Fibroblast of skin of back (primary cell): ENCODE measurements at regions not wholly inside any gene's neighbourhood (a gene's known extent, or its start where the extent isn't known, plus 50 kb on each side); places are given as distances from the start of the nearest gene placed in this dataset.
"Not testable (repeated sequence)": the region's sequence is repeated elsewhere in the genome, so short reads cannot be mapped to it uniquely, and the experiment has no call there.

Experiments used
- DNase-seq: peaks from one replicate; pipeline ENCODE4 v3.0.0-alpha.2; 2013

DNA sequence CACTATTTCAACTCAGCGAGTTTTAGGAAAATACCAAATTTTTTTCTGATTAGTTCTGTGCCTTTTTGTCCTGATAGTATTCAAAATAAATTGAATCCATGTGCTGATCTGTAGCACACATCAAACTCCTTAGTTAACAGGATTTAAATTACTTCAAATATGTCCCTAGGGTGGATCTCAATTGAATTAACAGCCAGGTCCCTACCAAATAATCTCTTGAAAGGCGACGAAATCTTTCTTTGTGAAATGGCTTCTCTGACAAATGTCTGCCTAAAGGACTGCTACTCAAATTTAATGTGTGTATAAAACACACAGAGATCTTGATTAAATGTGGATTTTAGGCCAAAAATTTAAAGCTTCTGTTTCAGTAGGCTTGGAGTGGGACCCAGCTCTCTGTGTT, 989.6 kb upstream of the KCND2 start:
- no peak for DNase-seq

DNA sequence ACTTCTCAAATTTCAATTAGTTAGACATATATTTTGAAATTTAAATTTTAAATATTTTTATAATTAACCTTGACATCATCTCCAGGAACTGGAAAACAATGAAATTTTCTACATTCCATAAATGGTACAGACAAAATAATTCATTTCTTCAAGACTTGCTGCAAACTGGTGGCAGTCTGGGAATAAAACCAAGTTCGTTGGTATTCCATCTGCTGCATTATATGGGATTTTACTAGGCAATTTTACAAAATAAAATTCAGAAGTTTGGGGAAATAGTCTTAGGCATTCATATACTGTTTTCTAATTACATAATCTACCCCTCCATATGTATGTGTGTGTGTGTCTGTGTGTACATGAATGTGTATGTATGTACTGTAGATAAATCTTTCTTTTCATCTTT, 984.6 kb upstream of the KCND2 start:
- no peak for DNase-seq

DNA sequence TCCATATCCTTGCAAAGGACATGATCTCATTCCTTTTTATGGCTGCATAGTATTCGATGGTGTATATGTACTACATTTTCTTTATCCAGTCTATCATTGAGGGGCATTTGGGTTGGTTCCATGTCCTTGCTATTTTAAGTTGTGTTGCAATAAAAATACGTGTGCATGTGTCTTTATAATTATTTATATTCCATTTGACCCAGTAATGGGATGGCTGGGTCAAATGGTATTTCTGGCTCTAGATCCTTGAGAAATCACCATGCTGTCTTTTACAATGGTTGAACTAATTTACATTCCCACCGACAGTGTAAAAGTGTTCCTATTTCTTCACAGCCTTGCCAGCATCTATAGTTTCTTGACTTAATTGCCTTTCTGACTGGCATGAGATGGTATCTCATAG, 972.6 kb upstream of the KCND2 start:
- DNase-seq = not testable (repeated sequence)

DNA sequence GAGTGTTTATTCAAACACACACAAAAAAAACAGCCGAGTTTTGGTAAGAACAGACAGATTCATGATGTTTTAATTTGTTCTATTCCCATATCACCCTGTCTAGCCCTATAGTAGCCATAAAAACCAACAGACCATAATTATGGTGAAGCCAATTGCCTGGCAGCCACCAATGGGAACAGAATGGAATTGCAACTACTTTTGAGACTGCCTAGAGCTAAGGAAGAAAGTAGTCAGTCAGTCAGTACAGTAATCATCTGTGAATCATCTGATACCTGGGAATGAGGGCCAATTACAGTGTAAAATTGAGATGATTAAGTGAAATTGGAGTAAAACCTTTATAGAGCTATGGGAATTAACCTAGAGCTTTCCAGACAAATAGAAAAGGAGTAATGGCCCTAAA, 952.7 kb upstream of the KCND2 start:
- DNase-seq = no peak

DNA sequence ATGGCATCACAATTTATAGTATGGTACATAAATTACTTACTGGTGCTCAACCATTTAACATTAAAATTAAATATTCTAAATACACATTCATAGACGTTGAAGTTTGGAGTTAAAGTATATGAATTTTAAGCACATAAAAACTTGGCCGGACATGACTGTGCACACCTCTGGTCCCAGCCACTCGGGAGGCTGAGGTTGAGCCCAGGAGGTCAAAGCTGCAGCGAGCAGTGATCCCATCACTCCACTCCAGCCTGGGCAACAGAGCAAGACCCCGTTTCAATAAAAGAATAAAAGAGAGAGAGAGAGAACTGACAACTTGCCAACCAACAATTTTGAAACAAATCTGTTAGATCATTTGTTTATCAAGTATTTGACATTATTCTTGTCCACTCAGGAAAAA, 943.3 kb upstream of the KCND2 start:
- no peak for DNase-seq

DNA sequence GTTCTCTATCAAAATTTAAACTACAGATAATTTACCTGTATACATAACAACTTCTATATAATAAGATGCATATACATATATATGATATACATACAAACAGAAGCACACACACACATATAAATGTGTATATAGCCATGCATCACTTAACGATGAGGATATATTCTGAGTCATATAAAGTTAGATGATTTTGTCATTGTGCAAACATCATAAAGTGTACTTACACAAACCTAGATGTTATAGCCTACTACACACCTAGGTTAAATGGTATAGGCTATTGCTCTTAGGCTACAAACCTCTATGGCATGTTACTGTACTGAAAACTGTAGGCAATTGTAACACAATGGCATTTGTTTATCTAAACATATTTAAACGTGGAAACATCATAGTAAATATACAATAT, 937.6 kb upstream of the KCND2 start:
- DNase-seq = no peak

DNA sequence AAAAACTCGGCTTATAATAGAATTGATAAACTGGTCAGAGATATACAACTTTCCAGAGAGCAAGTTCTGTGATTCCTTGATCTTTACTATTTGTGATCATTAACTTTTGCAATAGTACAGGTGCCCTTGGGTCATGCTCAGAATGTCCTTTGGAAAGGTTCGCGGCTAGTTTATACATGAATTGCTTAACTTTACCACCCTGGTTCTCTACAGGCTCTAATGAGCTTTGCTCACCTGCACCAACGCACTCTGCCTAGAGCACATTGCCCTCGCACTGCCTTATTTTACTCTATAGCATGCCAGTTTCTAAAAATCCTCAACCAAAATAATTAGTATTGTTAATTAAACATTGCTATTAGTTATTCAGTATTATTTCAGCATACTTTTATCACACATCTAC, 931.2 kb upstream of the KCND2 start:
- DNase-seq = no peak

DNA sequence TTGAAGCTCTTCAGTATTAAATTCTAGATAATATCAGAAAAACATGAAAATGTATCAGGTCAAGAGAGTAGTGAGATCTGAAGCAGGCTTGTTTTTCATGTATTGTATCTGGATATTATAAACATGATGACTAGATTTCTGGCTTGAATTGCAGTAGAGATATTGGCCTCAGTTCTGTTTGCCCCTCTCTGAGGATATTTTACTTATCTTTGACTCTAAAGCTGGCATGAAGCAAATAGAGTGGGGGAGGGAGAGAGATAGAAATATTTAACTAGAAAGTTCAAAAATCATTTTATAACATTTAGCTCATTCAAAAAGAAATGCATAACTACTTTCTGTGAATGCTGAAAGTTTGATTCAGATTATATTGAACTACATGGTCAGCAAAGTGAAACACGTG, 929.7 kb upstream of the KCND2 start:
- no peak for DNase-seq

DNA sequence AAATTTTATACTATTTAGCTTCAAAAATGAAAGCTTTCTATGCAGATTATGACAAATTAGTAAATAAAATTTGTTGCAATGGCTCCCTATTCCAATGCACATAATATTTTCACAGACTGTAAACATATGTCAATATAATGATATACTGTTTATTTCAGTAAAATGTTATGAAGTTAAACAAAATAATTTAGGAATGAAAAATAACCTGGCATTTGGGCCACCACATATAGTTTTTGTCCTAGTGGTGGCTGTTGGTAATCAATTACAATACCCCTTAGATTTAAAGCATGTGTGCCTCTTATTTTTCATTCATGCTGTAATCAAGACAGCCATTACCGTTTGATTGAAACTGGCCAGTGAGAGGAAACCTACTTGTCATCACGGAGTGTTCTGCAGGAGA, 928.5 kb upstream of the KCND2 start:
- no peak for DNase-seq

DNA sequence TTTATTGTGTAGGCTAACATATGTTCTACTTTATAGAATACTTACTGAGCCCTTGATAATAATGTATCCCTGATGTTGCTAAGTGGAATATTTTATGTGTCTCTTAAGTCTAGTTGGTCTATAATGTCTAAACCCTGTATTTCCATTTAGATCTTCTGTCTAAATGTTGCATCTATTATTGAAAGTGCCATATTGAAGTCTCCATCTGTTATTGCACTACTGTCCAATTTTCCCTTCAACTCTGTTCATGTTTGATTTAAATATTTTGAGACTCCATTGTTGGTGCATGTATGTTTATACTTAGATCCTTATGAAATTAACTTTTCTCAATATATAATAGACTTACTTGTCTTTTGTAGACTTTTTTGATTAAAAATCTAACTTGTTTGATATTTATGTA, 924.5 kb upstream of the KCND2 start:
- no peak for DNase-seq

DNA sequence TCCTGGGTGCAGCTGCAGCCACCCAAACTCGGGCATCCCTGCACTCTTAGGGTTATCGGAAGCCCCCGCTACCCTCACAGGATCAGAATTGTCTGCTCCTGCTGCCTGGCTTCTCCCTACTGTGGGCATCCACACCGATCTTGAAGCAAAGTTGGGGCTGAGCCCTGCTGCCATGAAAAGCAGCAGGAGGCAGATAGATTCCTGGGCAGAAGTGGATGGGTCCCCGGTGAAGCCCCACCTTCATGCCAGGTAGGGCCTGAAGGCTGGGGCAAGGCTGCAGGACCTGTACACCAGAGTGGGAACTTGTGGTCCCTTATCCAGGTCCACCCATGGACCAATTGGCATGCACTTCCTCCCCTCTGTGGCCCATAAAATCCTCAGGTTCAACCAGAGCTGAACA, 922.6 kb upstream of the KCND2 start:
- DNase-seq = no peak

DNA sequence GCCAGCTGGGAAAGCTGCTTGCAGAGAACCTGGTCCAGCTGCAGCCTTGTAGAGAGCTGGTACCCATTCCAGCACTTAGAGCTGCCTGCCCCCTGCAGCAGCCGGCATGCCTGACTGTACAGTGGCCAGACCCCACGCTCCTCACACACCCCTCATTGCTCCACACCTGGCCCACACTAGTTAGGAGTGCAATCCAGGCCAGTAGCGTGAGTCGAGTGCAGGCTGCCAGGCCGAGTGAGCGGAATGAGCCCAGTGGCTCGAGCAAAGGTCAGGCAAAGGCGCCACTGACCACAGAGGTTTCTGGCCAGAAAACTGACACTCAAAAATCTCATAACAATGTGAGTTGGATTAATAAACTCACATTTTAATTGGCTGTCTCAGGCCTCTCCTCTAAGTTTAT, 921.7 kb upstream of the KCND2 start:
- DNase-seq = no peak

DNA sequence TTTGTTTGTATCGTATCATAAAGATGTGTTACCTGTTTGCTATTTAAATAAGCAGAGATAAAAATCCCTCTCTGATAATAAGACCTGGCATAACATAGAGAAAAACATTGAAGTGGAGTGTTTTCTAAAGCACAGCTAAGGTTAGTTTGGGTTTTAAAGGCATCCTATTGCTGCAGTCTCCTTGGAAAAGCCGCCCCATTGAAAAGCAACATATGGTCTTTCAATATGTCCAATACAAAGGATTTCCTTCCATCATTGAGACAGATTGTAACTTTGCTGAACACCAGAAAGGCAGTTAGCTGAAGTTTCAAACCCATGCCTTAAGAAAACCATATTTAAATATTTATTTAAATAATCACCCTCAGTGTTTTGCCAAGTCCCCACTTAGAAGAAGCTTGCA, 898.5 kb upstream of the KCND2 start:
- DNase-seq = no peak

DNA sequence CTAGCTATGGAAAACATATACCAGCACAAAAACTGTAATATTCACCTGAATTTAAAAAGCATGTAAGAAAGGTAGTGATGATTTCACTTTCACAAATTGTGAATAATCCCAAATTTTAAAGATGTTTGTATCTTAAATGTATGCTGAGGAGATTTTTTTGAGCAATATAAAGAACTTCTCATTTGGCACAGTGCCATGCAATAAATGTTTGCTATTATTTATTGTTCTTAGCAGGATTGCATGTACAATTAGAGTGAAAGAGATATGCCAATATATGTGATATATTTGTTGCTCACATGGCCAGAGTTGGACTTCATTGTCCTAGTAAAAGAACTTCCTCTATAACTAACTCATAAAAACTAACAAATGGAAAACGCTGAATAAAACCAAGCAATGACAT, 895.1 kb upstream of the KCND2 start:
- no peak for DNase-seq

DNA sequence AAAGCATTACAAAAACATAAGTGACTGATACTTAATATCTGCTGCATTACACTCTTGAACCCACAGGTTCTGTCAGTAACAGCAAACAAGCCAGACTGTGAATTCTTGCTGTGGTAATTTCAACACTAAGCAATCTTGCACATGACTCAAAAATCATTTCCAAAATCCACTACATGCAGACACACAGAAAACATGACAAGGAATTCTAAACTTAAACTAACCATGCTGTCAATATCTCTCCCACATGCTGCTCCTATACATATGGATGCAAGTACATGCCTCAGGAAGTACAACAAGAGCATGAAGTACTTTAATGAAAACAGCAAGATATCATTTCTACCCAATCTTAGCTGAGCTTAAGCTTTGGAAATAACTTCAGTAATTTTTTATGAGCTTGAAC, 890.2 kb upstream of the KCND2 start:
- no peak for DNase-seq

DNA sequence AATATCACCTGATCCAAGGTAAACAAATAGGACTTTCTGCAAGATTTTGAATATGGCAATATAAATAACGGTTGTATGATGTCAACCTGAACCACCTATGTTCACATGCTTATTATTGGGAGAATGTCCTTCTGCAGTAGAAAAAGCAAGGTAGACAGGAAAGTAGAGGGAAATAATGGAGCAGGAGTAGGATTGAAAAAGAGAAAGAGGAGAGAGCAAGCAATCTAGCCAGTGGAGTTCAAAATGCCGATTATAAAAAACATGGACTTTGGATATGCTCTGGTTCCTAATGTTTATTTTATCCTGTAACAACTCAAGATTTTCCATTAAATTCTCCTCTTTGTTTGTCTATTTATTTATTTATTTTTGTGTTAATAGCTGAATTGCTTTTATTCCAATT, 878.0 kb upstream of the KCND2 start:
- DNase-seq = no peak

DNA sequence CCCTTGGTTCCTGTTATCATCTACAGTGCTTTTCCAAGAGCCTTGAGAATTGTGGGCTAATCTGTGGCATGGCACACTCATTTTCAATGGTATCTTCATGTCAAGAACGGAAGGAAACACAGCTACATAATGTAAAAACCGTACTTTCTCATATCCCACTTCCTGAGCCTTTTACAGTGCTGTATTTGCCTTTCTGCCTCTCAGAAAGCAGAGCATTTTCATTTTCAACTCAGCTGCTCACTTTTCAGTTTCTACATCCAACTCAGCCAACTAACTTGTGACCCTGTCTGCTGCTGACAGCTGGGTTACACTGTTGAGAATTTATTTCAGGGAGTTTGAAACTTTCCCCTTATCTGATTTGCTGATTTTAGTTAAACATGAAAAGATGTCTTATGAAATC, 875.8 kb upstream of the KCND2 start:
- DNase-seq = no peak

DNA sequence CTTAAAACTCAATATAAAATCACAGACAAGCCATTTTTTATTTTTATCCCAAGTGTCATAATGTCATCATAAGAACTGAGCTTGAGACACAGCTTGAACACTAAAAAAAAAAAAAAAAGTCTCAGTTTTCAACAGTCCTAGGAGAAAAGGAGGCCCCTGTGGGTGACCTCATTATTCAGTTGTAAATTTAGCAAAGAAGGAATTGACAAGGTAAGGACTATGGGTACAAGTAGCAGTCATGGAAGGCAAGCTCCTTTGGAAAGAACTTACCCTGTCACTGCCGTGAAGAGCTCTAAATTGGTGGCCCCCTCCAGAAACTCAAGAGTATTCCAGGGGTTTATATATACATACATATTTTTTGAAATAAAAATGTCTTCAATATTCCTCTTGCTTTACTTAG, 864.4 kb upstream of the KCND2 start:
- DNase-seq = no peak

DNA sequence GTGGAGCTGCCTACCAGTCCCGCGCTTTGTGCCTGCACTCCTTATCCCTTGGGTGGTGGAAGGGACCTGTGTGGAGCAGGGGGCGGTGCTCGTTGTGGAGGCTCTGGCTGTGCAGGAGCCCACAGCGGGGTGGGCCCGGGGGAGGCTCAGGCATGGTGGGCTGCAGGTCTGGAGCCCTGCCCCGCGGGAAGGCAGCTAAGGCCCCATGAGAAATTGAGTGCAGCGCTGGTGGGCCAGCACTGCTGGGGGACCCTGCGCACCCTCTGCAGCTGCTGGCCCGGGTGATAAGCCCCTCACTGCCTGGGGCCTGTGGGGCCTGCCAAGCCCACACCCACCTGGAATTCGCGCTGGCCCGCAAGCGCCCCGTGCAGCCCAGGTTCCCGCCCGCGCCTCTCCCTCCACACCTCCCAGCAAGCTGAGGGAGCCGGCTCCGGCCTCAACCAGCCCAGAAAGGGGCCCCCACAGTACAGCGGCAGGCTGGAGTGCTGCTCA, 859.6 kb upstream of the KCND2 start:
- no peak for DNase-seq

DNA sequence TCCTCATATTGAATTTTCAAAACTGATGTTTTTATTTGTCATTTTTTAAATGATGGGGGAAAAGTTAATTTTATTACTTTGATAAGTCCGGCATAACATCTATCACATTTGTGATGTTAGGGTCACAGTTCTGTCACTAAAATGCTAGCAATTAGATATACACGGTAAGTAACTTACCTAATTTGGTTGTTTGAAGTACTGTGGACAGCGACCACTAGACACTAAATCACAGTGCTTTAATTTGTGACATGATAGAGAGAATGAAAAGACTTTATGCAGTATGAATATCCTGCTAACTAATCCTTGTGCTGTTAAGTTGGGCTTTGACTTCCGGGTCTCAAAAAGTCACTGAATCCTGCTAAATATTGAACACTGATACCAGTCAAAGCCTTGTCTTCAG, 857.3 kb upstream of the KCND2 start:
- no peak for DNase-seq

DNA sequence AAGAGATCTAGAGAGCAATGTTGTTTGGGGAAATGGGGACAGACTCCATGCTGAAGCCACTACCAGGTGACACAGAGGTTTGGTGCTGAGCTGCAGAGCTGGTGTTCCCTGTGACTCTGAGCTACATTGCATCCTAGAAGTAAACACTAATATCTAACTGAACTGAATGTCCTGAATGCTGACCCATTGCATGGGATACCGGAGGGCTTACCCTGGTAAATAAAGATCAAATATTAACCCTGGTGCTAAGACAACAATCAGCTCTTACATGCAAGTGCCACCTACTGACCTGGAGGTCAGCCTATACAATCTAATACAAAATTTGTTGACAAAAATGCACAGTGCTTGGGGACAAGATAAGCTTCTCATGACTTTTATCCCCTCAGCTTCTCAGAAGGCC, 851.3 kb upstream of the KCND2 start:
- no peak for DNase-seq

DNA sequence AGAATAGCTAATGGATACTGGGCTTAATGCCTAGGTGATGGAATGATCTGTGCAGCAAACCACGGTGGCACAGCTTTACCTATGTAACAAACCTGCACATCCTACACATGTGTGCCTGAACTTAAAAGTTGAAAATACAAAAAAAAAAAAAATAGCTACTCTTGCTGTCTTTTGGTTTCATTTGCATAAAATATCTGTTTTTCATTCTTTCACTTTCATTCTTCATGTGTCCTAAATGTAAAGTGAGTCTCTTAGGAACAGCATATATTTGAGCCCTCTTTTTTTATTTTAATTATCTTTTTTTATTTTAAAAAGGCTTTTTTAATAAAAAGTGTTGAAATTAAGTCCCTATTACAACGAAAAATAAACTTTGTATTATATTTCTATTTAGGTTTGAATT, 836.1 kb upstream of the KCND2 start:
- no peak for DNase-seq

DNA sequence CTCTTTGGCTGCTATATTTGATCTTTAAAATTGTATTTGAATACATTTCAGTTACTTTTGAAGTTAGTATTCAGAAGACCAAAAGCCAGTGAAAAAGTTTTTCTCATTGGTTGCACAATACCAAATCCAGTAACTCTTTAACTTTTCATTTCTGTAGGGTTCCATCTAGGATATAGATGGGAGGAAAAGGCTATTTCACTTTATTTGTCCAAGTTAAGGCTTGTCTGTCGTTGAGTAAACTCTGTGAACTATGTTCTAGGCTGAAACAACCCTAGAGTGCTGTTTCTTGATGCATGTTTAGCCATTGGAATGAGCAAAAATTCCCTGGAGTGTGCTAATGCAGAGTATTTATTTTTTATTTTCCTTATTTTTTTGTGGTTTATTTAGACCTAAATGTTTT, 834.7 kb upstream of the KCND2 start:
- DNase-seq = no peak

DNA sequence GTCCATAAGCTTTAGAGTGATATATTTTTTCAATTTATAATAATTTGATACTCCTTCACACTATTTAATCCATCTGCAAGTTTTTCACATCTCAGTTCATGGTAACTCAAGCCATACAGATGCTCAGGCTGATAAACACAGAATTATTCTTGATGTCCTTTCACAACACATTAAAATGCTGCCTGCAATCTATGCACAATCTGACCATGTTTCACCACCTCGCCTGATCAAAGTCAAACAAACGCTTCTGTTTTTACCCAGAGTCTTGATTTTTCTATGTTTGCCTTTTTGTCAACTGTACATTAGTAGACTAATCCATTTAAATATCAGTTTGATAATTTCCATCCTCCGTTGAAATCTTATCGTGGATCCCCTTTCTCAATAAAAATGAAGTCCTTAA, 833.8 kb upstream of the KCND2 start:
- no peak for DNase-seq

DNA sequence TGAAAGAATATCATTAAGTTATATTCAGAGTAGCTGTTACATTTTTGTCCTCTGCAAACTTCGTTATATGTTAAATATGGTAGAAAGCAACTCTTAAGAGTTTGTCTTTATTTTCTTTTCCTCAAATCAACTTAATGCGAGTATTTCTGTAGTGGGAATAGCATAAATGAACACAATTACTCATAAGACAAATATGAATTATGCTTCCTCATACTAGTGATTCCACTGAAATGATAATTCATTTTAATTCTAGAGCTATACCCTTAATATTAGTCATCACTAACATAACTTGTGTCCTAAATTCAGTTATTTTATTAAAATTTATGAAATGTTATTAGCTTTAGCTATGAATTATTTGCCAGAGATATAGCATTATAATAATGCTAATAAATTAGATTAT, 820.6 kb upstream of the KCND2 start:
- DNase-seq = peak; percentile 53

DNA sequence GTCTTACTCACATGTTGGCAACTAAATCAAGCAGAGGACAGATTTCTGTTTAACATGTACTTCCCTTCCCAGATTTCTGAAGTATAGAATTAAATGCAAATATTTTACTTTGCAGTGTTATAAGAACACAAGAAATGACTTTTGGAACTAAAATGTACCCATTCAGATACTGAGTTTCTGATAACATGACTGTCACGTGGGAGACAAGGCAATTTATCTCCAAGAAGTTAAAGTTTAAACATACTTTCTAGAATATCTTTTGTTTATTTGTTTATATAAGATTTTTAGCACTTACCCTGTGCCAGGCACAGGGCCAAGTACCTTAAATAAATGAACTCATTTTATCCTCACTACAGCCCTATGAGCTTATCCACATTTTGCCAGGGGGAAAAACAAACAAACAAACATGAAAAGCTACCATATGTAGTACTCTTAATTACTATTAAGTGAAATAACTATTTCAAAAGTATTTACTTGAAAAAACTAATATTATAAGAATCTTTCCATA, 807.1 kb upstream of the KCND2 start:
- DNase-seq = no peak
